ENCODE measurements at regions not wholly inside any gene's neighbourhood (a gene's known extent, or its start where the extent isn't known, plus 50 kb on each side); places are given as distances from the start of the nearest gene placed in this dataset.

GRCh38 chr6:67888886-67889681 is 746.0 kb upstream of the ADGRB3 start:
- TF ChIP-seq ZNF211 (tag by site-specific recombination; IDR thresholded peaks at IDR 0.05; ENCODE audit: low read depth), result no peak
- no peak for TF ChIP-seq OSR2 (tag by site-specific recombination; IDR thresholded peaks at IDR 0.05)
- no peak for TF ChIP-seq KLF7 (tag by site-specific recombination; IDR thresholded peaks at IDR 0.05; ENCODE audit: borderline replicate concordance)
- no peak for TF ChIP-seq GLI4 (tag by site-specific recombination; IDR thresholded peaks at IDR 0.05)
- no peak for TF ChIP-seq ZNF302 (tag by site-specific recombination; IDR thresholded peaks at IDR 0.05; ENCODE audit: low read depth)
- TF ChIP-seq ZNF148 (tag by site-specific recombination; IDR thresholded peaks at IDR 0.05; ENCODE audit: borderline replicate concordance), result no peak
- TF ChIP-seq ZBTB49 (tag by site-specific recombination; IDR thresholded peaks at IDR 0.05; ENCODE audit: low read depth), result no peak
- TF ChIP-seq ZNF426 (tag by site-specific recombination; IDR thresholded peaks at IDR 0.05), result no peak
- no peak for TF ChIP-seq HOXC10 (CRISPR knock-in tag; IDR thresholded peaks at IDR 0.05)
- H3K27ac ChIP-seq (ENCODE audit: extremely low read depth, low read depth, low read length), result no peak overlapping the region
- ChIA-PET POLR2A (no interaction called here), CTCF (interaction anchor here (0.6 kb wide), 1 partner anchor 716 kb away, joined by 3 read pairs; no protein-coding TSS in a partner anchor)
- H3K36me3 ChIP-seq (ENCODE audit: control insufficient read depth in 2 of 2, insufficient read depth in 1 of 2, low read length in 2 of 2), result no peaks in the 10 kb centered on the region
- H3K4me3 ChIP-seq (ENCODE audit: low read depth, low read length), result no peak overlapping the region
- no peaks in the 10 kb centered on the region for H3K9me3 ChIP-seq (ENCODE audit: control insufficient read depth, insufficient read depth, low read depth, low read length)
- no peaks in the 10 kb centered on the region for H3K4me1 ChIP-seq (ENCODE audit: control insufficient read depth, insufficient read depth, low read length)

- no peaks in the 10 kb centered on the region for H3K9me3 ChIP-seq (ENCODE audit: control insufficient read depth, insufficient read depth, low read depth, low read length)
- H3K4me3 ChIP-seq (ENCODE audit: low read depth, low read length), result no peak overlapping the region
- CTCF ChIA-PET, result interaction anchor here (0.6 kb wide), 1 partner anchor 717 kb away, joined by 3 read pairs; no protein-coding TSS in a partner anchor
- POLR2A ChIA-PET, result no interaction called here
- TF ChIP-seq ZNF501 (tag by site-specific recombination; IDR thresholded peaks at IDR 0.05), result no peak
- no peak for TF ChIP-seq ZFHX2 (tag by site-specific recombination; conservative IDR thresholded peaks at IDR 0.05)
- TF ChIP-seq ZBTB17 (tag by site-specific recombination; IDR thresholded peaks at IDR 0.05), result no peak
- TF ChIP-seq ZNF843 (tag by site-specific recombination; IDR thresholded peaks at IDR 0.05), result no peak
- no peak for TF ChIP-seq ZNF677 (tag by site-specific recombination; IDR thresholded peaks at IDR 0.05)
- no peak for TF ChIP-seq ZNF792 (tag by site-specific recombination; IDR thresholded peaks at IDR 0.05)
- TF ChIP-seq ZNF433 (tag by site-specific recombination; IDR thresholded peaks at IDR 0.05; ENCODE audit: low read depth), result no peak
- TF ChIP-seq ZNF223 (tag by site-specific recombination; IDR thresholded peaks at IDR 0.05), result no peak
- no peak for TF ChIP-seq ZNF580 (tag by site-specific recombination; IDR thresholded peaks at IDR 0.05)
- no peak for TF ChIP-seq ZNF354C (tag by site-specific recombination; IDR thresholded peaks at IDR 0.05; ENCODE audit: borderline replicate concordance, low read depth)
- no peak for TF ChIP-seq ZBTB49 (tag by site-specific recombination; IDR thresholded peaks at IDR 0.05; ENCODE audit: low read depth)
- no peak overlapping the region for H3K27ac ChIP-seq (ENCODE audit: extremely low read depth, low read depth, low read length)
- H3K36me3 ChIP-seq (ENCODE audit: control insufficient read depth in 2 of 2, insufficient read depth in 1 of 2, low read length in 2 of 2), result no peaks in the 10 kb centered on the region
- no peaks in the 10 kb centered on the region for H3K4me1 ChIP-seq (ENCODE audit: control insufficient read depth, insufficient read depth, low read length)
Observed at GRCh38 chr6:67888546-67888885, 746.6 kb upstream of the ADGRB3 start.

All from HEK293 (cell line).